Fibroblast of lung (primary cell): ENCODE measurements at regions not wholly inside any gene's neighbourhood (a gene's known extent, or its start where the extent isn't known, plus 50 kb on each side); places are given as distances from the start of the nearest gene placed in this dataset.

ENCODE experiments used
- DNase-seq, 2 donors: peaks; one replicate each; pipeline versions ENCODE4 v3.0.0 to v3.0.0-alpha.2; 2010; ENCODE audit warnings: low read depth in 2 of 2
- H2AFZ ChIP-seq: 2 replicates; pipeline ENCODE4 v1.5.1; 2012; ENCODE audit warnings: low read length, control low read depth, inconsistent platforms
- H3K27ac ChIP-seq: 2 replicates; pipeline ENCODE4 v1.5.1; 2011; ENCODE audit warnings: low read length, control low read depth; ENCODE audit not compliant: insufficient read depth
- H3K27me3 ChIP-seq: 2 replicates; pipeline ENCODE4 v1.5.1; 2011; ENCODE audit warnings: mild to moderate bottlenecking, low read length; ENCODE audit not compliant: control insufficient read depth, insufficient read depth
- H3K36me3 ChIP-seq: 2 replicates; pipeline ENCODE4 v1.5.1; 2011; ENCODE audit warnings: low read length; ENCODE audit not compliant: control insufficient read depth, insufficient read depth
- H3K4me1 ChIP-seq: 2 replicates; pipeline ENCODE4 v1.5.1; 2011; ENCODE audit warnings: low read length; ENCODE audit not compliant: control insufficient read depth, insufficient read depth; ENCODE audit errors: extremely low read depth
- H3K4me2 ChIP-seq: 2 replicates; pipeline ENCODE4 v1.5.1; 2011; ENCODE audit warnings: low read length, control low read depth; ENCODE audit not compliant: insufficient read depth; ENCODE audit errors: extremely low read depth
- H3K4me3 ChIP-seq, 4 experiments: fragments of 200-600 bp in 1 of 4; sonication (generic) in 1 of 4; replicated peaks in 1 of 4; 2 replicates each; pipeline ENCODE4 v1.5.1; 2011 to 2016; ENCODE audit warnings: low read length in 4 of 4, low read depth in 3 of 4, mild to moderate bottlenecking in 3 of 4, control low read depth in 2 of 4, inconsistent platforms in 1 of 4, mixed read lengths in 1 of 4; ENCODE audit not compliant: insufficient read depth in 1 of 4; ENCODE audit errors: control extremely low read depth in 1 of 4
- H3K79me2 ChIP-seq: 2 replicates; pipeline ENCODE4 v1.5.1; 2012; ENCODE audit warnings: mild to moderate bottlenecking, low read length, inconsistent platforms; ENCODE audit not compliant: control insufficient read depth, insufficient read depth
- H3K9ac ChIP-seq: 2 replicates; pipeline ENCODE4 v1.5.1; 2011; ENCODE audit warnings: mild to moderate bottlenecking, low read length, control low read depth; ENCODE audit not compliant: insufficient read depth
- H3K9me3 ChIP-seq: 2 replicates; pipeline ENCODE4 v1.5.1; 2012; ENCODE audit warnings: low read depth, low read length; ENCODE audit not compliant: control insufficient read depth, insufficient read depth
- H4K20me1 ChIP-seq: 2 replicates; pipeline ENCODE4 v1.5.1; 2011; ENCODE audit warnings: low read length; ENCODE audit not compliant: control insufficient read depth, insufficient read depth; ENCODE audit errors: extremely low read depth
- CTCF ChIP-seq, 2 donors: IDR thresholded peaks in 1 of 2; conservative IDR thresholded peaks in 1 of 2; 1 replicate in 1 of 2; 2 replicates in 1 of 2; pipeline ENCODE4 v1.5.1; 2011 to 2012; ENCODE audit warnings: low read length in 2 of 2, control low read depth in 1 of 2, inconsistent platforms in 1 of 2, low read depth in 1 of 2, mild to moderate bottlenecking in 1 of 2
- EZH2 ChIP-seq: IDR thresholded peaks from 2 replicates; pipeline ENCODE4 v1.5.1; 2012; ENCODE audit warnings: low read length, control low read depth, mild to moderate bottlenecking; ENCODE audit errors: missing control alignments

GRCh38 chr10:131751827-131752775 is 148.7 kb upstream of the PPP2R2D start:
- H2AFZ ChIP-seq = no peak overlapping the region
- no peaks in the 10 kb centered on the region for H3K9me3 ChIP-seq
- no peaks in the 10 kb centered on the region for H3K79me2 ChIP-seq
- H3K4me3 ChIP-seq = no peak overlapping the region
- H3K27me3 ChIP-seq = no peaks in the 10 kb centered on the region
- H3K27ac ChIP-seq = no peak overlapping the region
- H3K4me2 ChIP-seq = no peak overlapping the region
- no peaks in the 10 kb centered on the region for H3K36me3 ChIP-seq
- H4K20me1 ChIP-seq = no peaks in the 10 kb centered on the region
- no peak overlapping the region for H3K9ac ChIP-seq
- DNase-seq = no peak
- TF ChIP-seq CTCF (conservative IDR thresholded peaks at IDR 0.05 in 1 of 2, IDR thresholded peaks at IDR 0.05 in 1 of 2; ENCODE audit: low read depth in 1 of 2, low read length in 2 of 2) = no peak
- TF ChIP-seq EZH2 = no peak
- H3K4me1 ChIP-seq = no peaks in the 10 kb centered on the region

GRCh38 chr10:131753336-131753735 is 147.5 kb upstream of the PPP2R2D start:
- H3K4me2 ChIP-seq = no peak overlapping the region
- no peak overlapping the region for H3K9ac ChIP-seq
- no peaks in the 10 kb centered on the region for H4K20me1 ChIP-seq
- no peaks in the 10 kb centered on the region for H3K79me2 ChIP-seq
- no peaks in the 10 kb centered on the region for H3K27me3 ChIP-seq
- peaks cover 4% of the 10 kb centered on the region for H3K9me3 ChIP-seq
- H3K4me1 ChIP-seq = no peaks in the 10 kb centered on the region
- DNase-seq = no peak
- H3K36me3 ChIP-seq = no peaks in the 10 kb centered on the region
- no peak overlapping the region for H3K4me3 ChIP-seq
- no peak overlapping the region for H3K27ac ChIP-seq
- no peak overlapping the region for H2AFZ ChIP-seq
- TF ChIP-seq EZH2 (no peak), CTCF (conservative IDR thresholded peaks at IDR 0.05 in 1 of 2, IDR thresholded peaks at IDR 0.05 in 1 of 2; ENCODE audit: low read depth in 1 of 2, low read length in 2 of 2) (no peak)

DNA sequence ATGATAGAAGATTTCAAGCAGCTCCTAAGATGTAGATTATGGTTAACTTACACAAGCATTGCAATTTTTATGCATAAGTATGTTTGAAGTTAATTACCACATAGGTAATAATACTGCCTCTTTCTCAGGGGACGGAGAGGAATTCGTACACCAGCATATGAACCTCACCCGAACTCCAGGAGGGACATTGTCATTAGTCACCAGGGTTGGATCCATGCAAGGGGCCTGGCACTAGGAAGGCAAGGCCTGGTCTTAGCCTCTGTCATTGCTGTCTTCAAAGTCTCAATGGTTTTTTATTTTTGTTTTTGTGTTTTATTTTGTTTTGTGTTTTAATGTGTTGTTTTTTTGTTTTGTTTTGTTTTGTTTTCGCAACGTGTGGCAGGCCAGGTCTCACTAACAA is 145.6 kb upstream of the PPP2R2D start:
- Histone ChIP-seq H3K27ac (no peak overlapping the region), H2AFZ (no peak overlapping the region), H3K4me3 (no peak overlapping the region), H3K79me2 (no peaks in the 10 kb centered on the region), H3K36me3 (no peaks in the 10 kb centered on the region), H3K9ac (no peak overlapping the region), H3K4me2 (no peak overlapping the region), H3K9me3 (peaks cover 4% of the 10 kb centered on the region), H3K27me3 (no peaks in the 10 kb centered on the region), H3K4me1 (no peaks in the 10 kb centered on the region), H4K20me1 (no peaks in the 10 kb centered on the region)
- DNase-seq = no peak
- TF ChIP-seq CTCF (conservative IDR thresholded peaks at IDR 0.05 in 1 of 2, IDR thresholded peaks at IDR 0.05 in 1 of 2; ENCODE audit: low read depth in 1 of 2, low read length in 2 of 2) (no peak), EZH2 (no peak)
